ENCODE measurements at regions not wholly inside any gene's neighbourhood (a gene's known extent, or its start where the extent isn't known, plus 50 kb on each side); places are given as distances from the start of the nearest gene placed in this dataset.

- TF ChIP-seq CTCF (IDR thresholded peaks at IDR 0.05) = no peak
- no peak for TF ChIP-seq POLR2A (IDR thresholded peaks at IDR 0.05)
- TF ChIP-seq EP300 (IDR thresholded peaks at IDR 0.05; ENCODE audit: low read depth) = no peak
- TF ChIP-seq POLR2AphosphoS5 (IDR thresholded peaks at IDR 0.05) = no peak
- H3K4me3 ChIP-seq = no peak overlapping the region
- in situ Hi-C loops (cut with MboI; ENCODE audit: low pct_ligation_motif_present in 1 of 4, low pct_unique_long_range_greater_than_20kb in 1 of 4, low sequenced_read_pairs in 3 of 4) = no loop called here
Observed at GRCh38 chr9:81508476-81508875, 180.9 kb downstream of the TLE1 start.

GRCh38 chr9:81506941-81507864 lies 182.1 kb downstream of the TLE1 start:
- 80 to 86% methylated on average over 1 to 32 of the region's 32 CpGs for WGBS, 2 donors (ENCODE audit: low coverage in 1 of 2)
- no peaks in the 10 kb centered on the region for H3K27me3 ChIP-seq

More at GRCh38 chr9:81508476-81508875, 180.9 kb downstream of the TLE1 start:
- no peaks in the 10 kb centered on the region for H3K36me3 ChIP-seq
- no peaks in the 10 kb centered on the region for H3K27me3 ChIP-seq
- H3K4me1 ChIP-seq = no peaks in the 10 kb centered on the region
- H3K9me3 ChIP-seq = no peaks in the 10 kb centered on the region
- WGBS, 2 donors (ENCODE audit: low coverage in 1 of 2) = 79% methylated on average over 12 of the region's 12 CpGs; no CpG with 5 or more reads in 1 of the 2 donors
- no peak overlapping the region for H3K27ac ChIP-seq
- intact Hi-C loops (cut with DNase I; ENCODE audit: low total_unique reads) = no loop called here
- DNase-seq = no peak

GRCh38 chr9:81499594-81499993 lies 189.8 kb downstream of the TLE1 start:
- Histone ChIP-seq H3K27me3 (no peaks in the 10 kb centered on the region), H3K4me3 (no peak overlapping the region), H3K4me1 (peaks cover 0 to 4% (median 0%) of the 10 kb centered on the region in 4 donors), H3K27ac (peak overlapping the region in 3 of 4 donors; percentile 46 to 66 (median 50)), H3K9me3 (no peaks in the 10 kb centered on the region), H3K36me3 (no peaks in the 10 kb centered on the region)
- intact Hi-C loops (cut with DNase I; ENCODE audit: low total_unique reads) = no loop called here
- TF ChIP-seq POLR2AphosphoS5 (IDR thresholded peaks at IDR 0.05) = no peak
- TF ChIP-seq EP300 (IDR thresholded peaks at IDR 0.05; ENCODE audit: low read depth) = no peak
- TF ChIP-seq CTCF (IDR thresholded peaks at IDR 0.05) = no peak
- no peak for TF ChIP-seq POLR2A (IDR thresholded peaks at IDR 0.05)
- in situ Hi-C loops (cut with MboI; ENCODE audit: low pct_ligation_motif_present in 1 of 4, low pct_unique_long_range_greater_than_20kb in 1 of 4, low sequenced_read_pairs in 3 of 4) = no loop called here
- no peak for DNase-seq
- WGBS, 2 donors (ENCODE audit: low coverage in 1 of 2) = 66% methylated on average over 2 of the region's 2 CpGs; no CpG with 5 or more reads in 1 of the 2 donors

More at GRCh38 chr9:81506941-81507864, 182.1 kb downstream of the TLE1 start:
- Histone ChIP-seq H3K36me3 (no peaks in the 10 kb centered on the region), H3K27ac (no peak overlapping the region), H3K4me3 (no peak overlapping the region), H3K9me3 (no peaks in the 10 kb centered on the region), H3K4me1 (no peaks in the 10 kb centered on the region)
- no peak for TF ChIP-seq CTCF (IDR thresholded peaks at IDR 0.05)
- no peak for TF ChIP-seq POLR2A (IDR thresholded peaks at IDR 0.05)
- TF ChIP-seq EP300 (IDR thresholded peaks at IDR 0.05; ENCODE audit: low read depth) = no peak
- no peak for TF ChIP-seq POLR2AphosphoS5 (IDR thresholded peaks at IDR 0.05)
- no peak for DNase-seq
- in situ Hi-C loops (cut with MboI; ENCODE audit: low pct_ligation_motif_present in 1 of 4, low pct_unique_long_range_greater_than_20kb in 1 of 4, low sequenced_read_pairs in 3 of 4) = no loop called here
- intact Hi-C loops (cut with DNase I; ENCODE audit: low total_unique reads) = no loop called here

- Histone ChIP-seq H3K4me1 (peaks cover 0 to 4% (median 0%) of the 10 kb centered on the region in 4 donors), H3K9me3 (no peaks in the 10 kb centered on the region), H3K36me3 (no peaks in the 10 kb centered on the region), H3K27me3 (no peaks in the 10 kb centered on the region), H3K27ac (peak overlapping the region in 3 of 4 donors; percentile 46 to 66 (median 50)), H3K4me3 (no peak overlapping the region)
- in situ Hi-C loops (cut with MboI; ENCODE audit: low pct_ligation_motif_present in 1 of 4, low pct_unique_long_range_greater_than_20kb in 1 of 4, low sequenced_read_pairs in 3 of 4) = no loop called here
- intact Hi-C loops (cut with DNase I; ENCODE audit: low total_unique reads) = no loop called here
- no peak for DNase-seq
- WGBS, 2 donors (ENCODE audit: low coverage in 1 of 2) = 34 to 59% methylated on average over 4 to 6 of the region's 6 CpGs
- peak; percentile 54 for TF ChIP-seq EP300 (IDR thresholded peaks at IDR 0.05; ENCODE audit: low read depth)
- peak in 2 of 3 donors; percentile 48 to 50 for TF ChIP-seq POLR2AphosphoS5 (IDR thresholded peaks at IDR 0.05)
- no peak for TF ChIP-seq POLR2A (IDR thresholded peaks at IDR 0.05)
- no peak for TF ChIP-seq CTCF (IDR thresholded peaks at IDR 0.05)
Observed at GRCh38 chr9:81499021-81499454, 190.3 kb downstream of the TLE1 start.

All from transverse colon (tissue), 4 donors.